SK-N-MC (cell line): ENCODE measurements at regions not wholly inside any gene's neighbourhood (a gene's known extent, or its start where the extent isn't known, plus 50 kb on each side); places are given as distances from the start of the nearest gene placed in this dataset.
"Not testable (repeated sequence)": the region's sequence is repeated elsewhere in the genome, so short reads cannot be mapped to it uniquely, and the experiment has no call there.

Source experiments
- EZH2 ChIP-seq: fragments of 200-600 bp; sonication (generic); IDR thresholded peaks from one replicate; pipeline ENCODE4 v1.6.1; 2017; ENCODE audit warnings: antibody characterized with exemption
- POLR2AphosphoS5 ChIP-seq: IDR thresholded peaks from 2 replicates; pipeline ENCODE4 v1.6.1; 2012; ENCODE audit warnings: mild to moderate bottlenecking, low read depth, low read length, borderline replicate concordance

GRCh38 chr6:57729407-57729806 lies 412.0 kb downstream of the PRIM2 start:
- TF ChIP-seq POLR2AphosphoS5, EZH2: not testable (repeated sequence)
